Smooth muscle cell (in vitro differentiated cells): ENCODE measurements at regions not wholly inside any gene's neighbourhood (a gene's known extent, or its start where the extent isn't known, plus 50 kb on each side); places are given as distances from the start of the nearest gene placed in this dataset.

Experiments
- DNase-seq: peaks from one replicate; lab custom pipeline; 2025; ENCODE audit not compliant: unreplicated experiment; lab: John Stamatoyannopoulos, UW
- H2AFZ ChIP-seq: fragments of 200-600 bp; sonication (generic); 2 replicates; pipeline ENCODE4 v1.6.0; 2016; ENCODE audit warnings: antibody characterized with exemption, low read depth, mild to moderate bottlenecking
- H3F3A ChIP-seq: fragments of 200-600 bp; sonication (generic); 2 replicates; pipeline ENCODE4 v1.6.0; 2017; ENCODE audit warnings: antibody characterized with exemption, low read depth
- H3K27ac ChIP-seq: fragments of 200-600 bp; sonication (generic); 2 replicates; pipeline ENCODE4 v1.5.1; 2016; ENCODE audit warnings: low read depth, mild to moderate bottlenecking
- H3K27me3 ChIP-seq: fragments of 200-600 bp; sonication (generic); 2 replicates; pipeline ENCODE4 v1.6.1; 2016; ENCODE audit warnings: low read depth, mild to moderate bottlenecking
- H3K36me3 ChIP-seq: fragments of 200-600 bp; sonication (generic); 2 replicates; pipeline ENCODE4 v1.5.1; 2016; ENCODE audit warnings: low read depth
- H3K4me1 ChIP-seq: fragments of 200-600 bp; sonication (generic); 2 replicates; pipeline ENCODE4 v1.5.1; 2016; ENCODE audit warnings: low read depth
- H3K4me2 ChIP-seq: fragments of 200-600 bp; sonication (generic); 2 replicates; pipeline ENCODE4 v1.6.0; 2016; ENCODE audit warnings: mild to moderate bottlenecking
- H3K4me3 ChIP-seq: fragments of 200-600 bp; sonication (generic); 2 replicates; pipeline ENCODE4 v1.5.1; 2016; ENCODE audit warnings: mild to moderate bottlenecking
- H3K79me2 ChIP-seq: fragments of 200-600 bp; sonication (generic); 2 replicates; pipeline ENCODE4 v1.6.0; 2016; ENCODE audit warnings: low read depth, mild to moderate bottlenecking
- H3K9ac ChIP-seq: fragments of 200-600 bp; sonication (generic); 2 replicates; pipeline ENCODE4 v1.6.0; 2016; ENCODE audit warnings: low read depth
- H3K9me3 ChIP-seq: fragments of 200-600 bp; sonication (generic); replicated peaks from 2 replicates; pipeline ENCODE4 v1.5.1; 2016; ENCODE audit warnings: low read depth
- H4K20me1 ChIP-seq: fragments of 200-600 bp; sonication (generic); 2 replicates; pipeline ENCODE4 v1.6.0; 2016; ENCODE audit warnings: low read depth
- CTCF ChIP-seq: fragments of 200-600 bp; sonication (generic); IDR thresholded peaks from 2 replicates; pipeline ENCODE4 v1.5.1; 2017; ENCODE audit warnings: borderline replicate concordance, mild to moderate bottlenecking, antibody characterized with exemption; ENCODE audit not compliant: insufficient read depth, poor library complexity, severe bottlenecking
- WGBS: methylation state at CpG from one replicate; pipeline ENCODE4 v1.1.7; 2016; ENCODE audit warnings: low lambda C conversion rate; 5-methylcytosine and 5-hydroxymethylcytosine counted together

- H3F3A ChIP-seq = no peaks in the 10 kb centered on the region
- no peaks in the 10 kb centered on the region for H3K27me3 ChIP-seq
- no peak overlapping the region for H3K27ac ChIP-seq
- no peak overlapping the region for H2AFZ ChIP-seq
- no peaks in the 10 kb centered on the region for H3K36me3 ChIP-seq
- no peak for TF ChIP-seq CTCF
- no peaks in the 10 kb centered on the region for H3K4me1 ChIP-seq
- no peaks in the 10 kb centered on the region for H3K9me3 ChIP-seq
- no peak for DNase-seq
- H3K9ac ChIP-seq = no peak overlapping the region
- H4K20me1 ChIP-seq = no peaks in the 10 kb centered on the region
- H3K4me3 ChIP-seq = no peak overlapping the region
- H3K79me2 ChIP-seq = no peaks in the 10 kb centered on the region
- H3K4me2 ChIP-seq = no peak overlapping the region
Measured at GRCh38 chr4:163228648-163229047, 62.0 kb upstream of the NAF1 start.

- Histone ChIP-seq H3K27me3 (peaks cover 5% of the 10 kb centered on the region), H3K4me3 (no peak overlapping the region), H3K4me2 (no peak overlapping the region), H3K36me3 (no peaks in the 10 kb centered on the region), H3K9me3 (no peaks in the 10 kb centered on the region), H3K9ac (no peak overlapping the region), H4K20me1 (no peaks in the 10 kb centered on the region), H3F3A (no peaks in the 10 kb centered on the region), H3K27ac (no peak overlapping the region), H2AFZ (no peak overlapping the region), H3K4me1 (no peaks in the 10 kb centered on the region), H3K79me2 (no peaks in the 10 kb centered on the region)
- no peak for DNase-seq
- 95% methylated on average over 1 of the region's 1 CpG for WGBS
- TF ChIP-seq CTCF = no peak
Measured at GRCh38 chr4:163221467-163221866, 54.8 kb upstream of the NAF1 start.

- Histone ChIP-seq H3K27me3 (peaks cover 6% of the 10 kb centered on the region), H2AFZ (no peak overlapping the region), H3K9ac (no peak overlapping the region), H3K36me3 (no peaks in the 10 kb centered on the region), H3F3A (no peaks in the 10 kb centered on the region), H4K20me1 (no peaks in the 10 kb centered on the region), H3K27ac (no peak overlapping the region), H3K4me3 (no peak overlapping the region), H3K9me3 (no peaks in the 10 kb centered on the region), H3K4me1 (no peaks in the 10 kb centered on the region), H3K79me2 (no peaks in the 10 kb centered on the region), H3K4me2 (no peak overlapping the region)
- no peak for DNase-seq
- no peak for TF ChIP-seq CTCF
- 81% methylated on average over 3 of the region's 3 CpGs for WGBS
Measured at GRCh38 chr4:163217505-163217904, 50.8 kb upstream of the NAF1 start.
